ENCODE measurements at regions not wholly inside any gene's neighbourhood (a gene's known extent, or its start where the extent isn't known, plus 50 kb on each side); places are given as distances from the start of the nearest gene placed in this dataset.

- no peak for DNase-seq
- TF ChIP-seq EZH2phosphoT487 (IDR thresholded peaks at IDR 0.05; ENCODE audit: low read length): no peak
- no peak for TF ChIP-seq EZH2 (optimal IDR thresholded peaks at IDR 0.05; ENCODE audit: low read depth, low read length)
- TF ChIP-seq CTCF (IDR thresholded peaks at IDR 0.05; ENCODE audit: low read length): no peak
- no peaks in the 10 kb centered on the region for H3K4me1 ChIP-seq (ENCODE audit: low read length)
- no peaks in the 10 kb centered on the region for H3K79me2 ChIP-seq (ENCODE audit: low read length)
- no peaks in the 10 kb centered on the region for H3K9me3 ChIP-seq (replicated peaks; ENCODE audit: insufficient read depth, low read length)
- no peak overlapping the region for H2AFZ ChIP-seq (ENCODE audit: low read length)
- H3F3A ChIP-seq (ENCODE audit: insufficient read depth, low read length): no peaks in the 10 kb centered on the region
- no peaks in the 10 kb centered on the region for H3K9me2 ChIP-seq (replicated peaks; ENCODE audit: insufficient read depth, low read length)
- no peaks in the 10 kb centered on the region for H3K27me3 ChIP-seq (replicated peaks; ENCODE audit: insufficient read depth, low read length)
- no peak overlapping the region for H3K9ac ChIP-seq (ENCODE audit: low read length)
- no peak overlapping the region for H3K4me2 ChIP-seq (ENCODE audit: low read depth, low read length)
- no peak overlapping the region for H3K27ac ChIP-seq (ENCODE audit: low read length)
- no peaks in the 10 kb centered on the region for H4K20me1 ChIP-seq (ENCODE audit: insufficient read depth, low read length)
- no peak overlapping the region for H3K4me3 ChIP-seq (ENCODE audit: low read length)
- no peaks in the 10 kb centered on the region for H3K36me3 ChIP-seq (replicated peaks; ENCODE audit: insufficient read depth, low read length)
These were observed 116.4 kb upstream of the POU3F2 start for GRCh38 chr6:98717988-98718387.

- no peak overlapping the region for H3K27ac ChIP-seq (ENCODE audit: low read length)
- no peak overlapping the region for H3K4me2 ChIP-seq (ENCODE audit: low read depth, low read length)
- no peaks in the 10 kb centered on the region for H4K20me1 ChIP-seq (ENCODE audit: insufficient read depth, low read length)
- H3K4me1 ChIP-seq (ENCODE audit: low read length): no peaks in the 10 kb centered on the region
- no peaks in the 10 kb centered on the region for H3K9me2 ChIP-seq (replicated peaks; ENCODE audit: insufficient read depth, low read length)
- H3K79me2 ChIP-seq (ENCODE audit: low read length): no peaks in the 10 kb centered on the region
- H3K4me3 ChIP-seq (ENCODE audit: low read length): no peak overlapping the region
- TF ChIP-seq CTCF (IDR thresholded peaks at IDR 0.05; ENCODE audit: low read length) (no peak), EZH2 (optimal IDR thresholded peaks at IDR 0.05; ENCODE audit: low read depth, low read length) (no peak), EZH2phosphoT487 (IDR thresholded peaks at IDR 0.05; ENCODE audit: low read length) (no peak)
- H2AFZ ChIP-seq (ENCODE audit: low read length): no peak overlapping the region
- no peak for DNase-seq
- no peaks in the 10 kb centered on the region for H3F3A ChIP-seq (ENCODE audit: insufficient read depth, low read length)
- H3K36me3 ChIP-seq (replicated peaks; ENCODE audit: insufficient read depth, low read length): no peaks in the 10 kb centered on the region
- no peaks in the 10 kb centered on the region for H3K27me3 ChIP-seq (replicated peaks; ENCODE audit: insufficient read depth, low read length)
- H3K9ac ChIP-seq (ENCODE audit: low read length): no peak overlapping the region
- no peaks in the 10 kb centered on the region for H3K9me3 ChIP-seq (replicated peaks; ENCODE audit: insufficient read depth, low read length)
These were observed 109.8 kb upstream of the POU3F2 start for GRCh38 chr6:98724537-98724936.

- H2AFZ ChIP-seq (ENCODE audit: low read length): no peak overlapping the region
- H3K27ac ChIP-seq (ENCODE audit: low read length): no peak overlapping the region
- H3K4me2 ChIP-seq (ENCODE audit: low read depth, low read length): no peak overlapping the region
- no peaks in the 10 kb centered on the region for H3F3A ChIP-seq (ENCODE audit: insufficient read depth, low read length)
- H3K79me2 ChIP-seq (ENCODE audit: low read length): no peaks in the 10 kb centered on the region
- no peaks in the 10 kb centered on the region for H3K27me3 ChIP-seq (replicated peaks; ENCODE audit: insufficient read depth, low read length)
- no peaks in the 10 kb centered on the region for H3K4me1 ChIP-seq (ENCODE audit: low read length)
- no peak overlapping the region for H3K4me3 ChIP-seq (ENCODE audit: low read length)
- H4K20me1 ChIP-seq (ENCODE audit: insufficient read depth, low read length): no peaks in the 10 kb centered on the region
- TF ChIP-seq EZH2 (optimal IDR thresholded peaks at IDR 0.05; ENCODE audit: low read depth, low read length) (no peak), EZH2phosphoT487 (IDR thresholded peaks at IDR 0.05; ENCODE audit: low read length) (no peak), CTCF (IDR thresholded peaks at IDR 0.05; ENCODE audit: low read length) (no peak)
- no peak overlapping the region for H3K9ac ChIP-seq (ENCODE audit: low read length)
- H3K9me3 ChIP-seq (replicated peaks; ENCODE audit: insufficient read depth, low read length): no peaks in the 10 kb centered on the region
- H3K36me3 ChIP-seq (replicated peaks; ENCODE audit: insufficient read depth, low read length): no peaks in the 10 kb centered on the region
- H3K9me2 ChIP-seq (replicated peaks; ENCODE audit: insufficient read depth, low read length): no peaks in the 10 kb centered on the region
- no peak for DNase-seq
These were observed 87.1 kb upstream of the POU3F2 start for GRCh38 chr6:98747273-98747672.

All from MM.1S (cell line).